ENCODE measurements at regions not wholly inside any gene's neighbourhood (a gene's known extent, or its start where the extent isn't known, plus 50 kb on each side); places are given as distances from the start of the nearest gene placed in this dataset.
"Not testable (repeated sequence)": the region's sequence is repeated elsewhere in the genome, so short reads cannot be mapped to it uniquely, and the experiment has no call there.

DNA sequence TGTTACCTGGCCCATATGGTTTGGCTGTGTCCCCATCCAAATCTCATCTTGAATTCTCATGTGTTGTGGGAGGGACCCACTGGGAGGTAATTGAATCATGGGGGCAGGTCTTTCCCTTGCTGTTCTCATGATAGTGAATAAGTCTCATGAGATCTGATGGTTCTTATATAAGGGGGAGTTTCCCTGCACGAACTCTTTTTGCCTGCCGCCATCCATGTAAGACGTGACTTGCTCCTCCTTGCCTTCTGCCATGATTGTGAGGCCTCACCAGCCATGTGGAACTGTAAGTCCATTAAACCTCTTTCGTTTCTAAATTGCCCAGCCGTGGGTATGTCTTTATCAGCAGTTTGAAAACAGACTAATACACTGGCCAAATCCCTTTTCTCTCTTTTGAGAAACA lies 444.4 kb downstream of the QKI start:
- TF ChIP-seq EZH2phosphoT487 (IDR thresholded peaks at IDR 0.05; ENCODE audit: low read length); EZH2 (optimal IDR thresholded peaks at IDR 0.05; ENCODE audit: low read depth, low read length): not testable (repeated sequence)
- TF ChIP-seq, protein P1, sequence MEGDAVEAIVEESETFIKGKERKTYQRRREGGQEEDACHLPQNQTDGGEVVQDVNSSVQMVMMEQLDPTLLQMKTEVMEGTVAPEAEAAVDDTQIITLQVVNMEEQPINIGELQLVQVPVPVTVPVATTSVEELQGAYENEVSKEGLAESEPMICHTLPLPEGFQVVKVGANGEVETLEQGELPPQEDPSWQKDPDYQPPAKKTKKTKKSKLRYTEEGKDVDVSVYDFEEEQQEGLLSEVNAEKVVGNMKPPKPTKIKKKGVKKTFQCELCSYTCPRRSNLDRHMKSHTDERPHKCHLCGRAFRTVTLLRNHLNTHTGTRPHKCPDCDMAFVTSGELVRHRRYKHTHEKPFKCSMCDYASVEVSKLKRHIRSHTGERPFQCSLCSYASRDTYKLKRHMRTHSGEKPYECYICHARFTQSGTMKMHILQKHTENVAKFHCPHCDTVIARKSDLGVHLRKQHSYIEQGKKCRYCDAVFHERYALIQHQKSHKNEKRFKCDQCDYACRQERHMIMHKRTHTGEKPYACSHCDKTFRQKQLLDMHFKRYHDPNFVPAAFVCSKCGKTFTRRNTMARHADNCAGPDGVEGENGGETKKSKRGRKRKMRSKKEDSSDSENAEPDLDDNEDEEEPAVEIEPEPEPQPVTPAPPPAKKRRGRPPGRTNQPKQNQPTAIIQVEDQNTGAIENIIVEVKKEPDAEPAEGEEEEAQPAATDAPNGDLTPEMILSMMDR (IDR thresholded peaks at IDR 0.05; ENCODE audit: low read length) = not testable (repeated sequence)

Data from MM.1S (cell line).